ENCODE measurements at regions not wholly inside any gene's neighbourhood (a gene's known extent, or its start where the extent isn't known, plus 50 kb on each side); places are given as distances from the start of the nearest gene placed in this dataset.

DNA sequence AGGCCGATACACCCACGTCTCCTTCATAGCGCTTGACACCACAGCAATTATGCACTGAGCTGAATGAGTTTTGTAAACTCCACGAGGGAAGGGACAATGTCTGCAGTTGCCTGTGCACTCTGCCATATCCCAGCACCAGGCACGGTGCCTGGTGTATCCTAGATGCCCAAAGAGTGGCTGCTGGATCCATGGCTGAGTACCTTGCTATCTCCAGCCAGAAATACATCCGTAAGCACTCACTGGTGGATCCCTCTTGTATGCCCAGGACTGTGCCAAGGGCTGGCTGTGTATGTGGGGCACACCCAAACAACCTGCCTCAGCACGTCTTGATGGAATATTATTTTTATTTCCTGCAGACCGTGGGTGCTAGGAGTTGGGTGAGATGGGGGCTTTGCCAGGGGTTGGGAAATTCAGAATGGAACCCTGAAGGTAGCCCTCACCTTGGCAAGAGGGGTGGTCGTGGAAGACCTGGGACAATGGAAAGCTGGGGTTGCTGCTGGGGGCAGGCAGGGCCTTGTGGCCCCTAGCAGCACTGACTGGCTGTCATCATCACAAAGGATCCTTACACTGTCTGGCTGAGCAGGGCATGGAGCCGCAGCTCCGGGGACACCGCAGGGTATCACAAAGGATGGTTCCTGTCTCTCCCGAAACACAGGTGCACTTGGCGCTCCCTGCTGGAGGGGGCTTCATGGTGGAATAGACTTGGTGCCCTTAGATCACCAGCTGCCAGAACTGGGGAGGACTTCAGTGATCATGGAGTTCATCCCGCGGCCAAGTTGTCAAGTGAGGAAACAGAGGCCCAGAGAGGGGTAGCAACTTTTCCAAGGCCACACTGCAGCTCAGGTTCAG, 131.3 kb downstream of the URI1 start:
- Histone ChIP-seq H3K27me3 (ENCODE audit: insufficient read depth, low read length) (no peaks in the 10 kb centered on the region), H3K9me3 (ENCODE audit: low read depth, low read length) (no peaks in the 10 kb centered on the region), H2AFZ (ENCODE audit: low read length) (no peak overlapping the region), H3K79me2 (ENCODE audit: insufficient read depth, low read length) (no peaks in the 10 kb centered on the region), H3K36me3 (ENCODE audit: insufficient read depth, low read length) (no peaks in the 10 kb centered on the region), H3K4me3 (ENCODE audit: insufficient read depth, low read length) (no peak overlapping the region), H4K20me1 (ENCODE audit: insufficient read depth, low read length) (no peaks in the 10 kb centered on the region), H3K4me1 (ENCODE audit: insufficient read depth, low read length) (no peaks in the 10 kb centered on the region), H3K27ac (ENCODE audit: low read depth, low read length) (no peak overlapping the region), H3K4me2 (ENCODE audit: insufficient read depth, low read length) (no peak overlapping the region)
- DNase-seq (ENCODE audit: insufficient read length, low spot score, missing footprints): peak; percentile 51
- TF ChIP-seq, protein P1, sequence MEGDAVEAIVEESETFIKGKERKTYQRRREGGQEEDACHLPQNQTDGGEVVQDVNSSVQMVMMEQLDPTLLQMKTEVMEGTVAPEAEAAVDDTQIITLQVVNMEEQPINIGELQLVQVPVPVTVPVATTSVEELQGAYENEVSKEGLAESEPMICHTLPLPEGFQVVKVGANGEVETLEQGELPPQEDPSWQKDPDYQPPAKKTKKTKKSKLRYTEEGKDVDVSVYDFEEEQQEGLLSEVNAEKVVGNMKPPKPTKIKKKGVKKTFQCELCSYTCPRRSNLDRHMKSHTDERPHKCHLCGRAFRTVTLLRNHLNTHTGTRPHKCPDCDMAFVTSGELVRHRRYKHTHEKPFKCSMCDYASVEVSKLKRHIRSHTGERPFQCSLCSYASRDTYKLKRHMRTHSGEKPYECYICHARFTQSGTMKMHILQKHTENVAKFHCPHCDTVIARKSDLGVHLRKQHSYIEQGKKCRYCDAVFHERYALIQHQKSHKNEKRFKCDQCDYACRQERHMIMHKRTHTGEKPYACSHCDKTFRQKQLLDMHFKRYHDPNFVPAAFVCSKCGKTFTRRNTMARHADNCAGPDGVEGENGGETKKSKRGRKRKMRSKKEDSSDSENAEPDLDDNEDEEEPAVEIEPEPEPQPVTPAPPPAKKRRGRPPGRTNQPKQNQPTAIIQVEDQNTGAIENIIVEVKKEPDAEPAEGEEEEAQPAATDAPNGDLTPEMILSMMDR (IDR thresholded peaks at IDR 0.05; ENCODE audit: extremely low read depth, low read depth, low read length): no peak

DNA sequence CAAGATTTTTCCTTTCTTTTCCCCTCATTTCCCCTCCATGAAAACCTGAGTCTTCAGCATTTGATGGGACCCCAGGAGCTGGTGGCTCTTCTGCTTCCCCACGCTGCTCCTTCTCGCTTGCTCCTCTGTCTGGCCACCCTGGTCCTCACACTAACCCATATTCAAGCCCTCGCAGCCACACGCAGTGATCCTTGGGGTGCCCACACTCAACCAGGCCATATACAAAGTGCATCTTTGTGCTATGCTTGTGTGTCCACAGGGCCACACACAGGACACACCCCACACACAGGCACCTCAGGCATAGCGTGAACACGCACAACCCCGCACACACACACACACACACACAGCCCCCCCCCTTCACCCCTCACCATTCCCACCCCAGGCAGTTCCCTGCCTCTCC, 132.1 kb downstream of the URI1 start:
- Histone ChIP-seq H3K4me3 (ENCODE audit: insufficient read depth, low read length) (no peak overlapping the region), H3K9me3 (ENCODE audit: low read depth, low read length) (no peaks in the 10 kb centered on the region), H4K20me1 (ENCODE audit: insufficient read depth, low read length) (no peaks in the 10 kb centered on the region), H3K27me3 (ENCODE audit: insufficient read depth, low read length) (no peaks in the 10 kb centered on the region), H2AFZ (ENCODE audit: low read length) (no peak overlapping the region), H3K27ac (ENCODE audit: low read depth, low read length) (no peak overlapping the region), H3K79me2 (ENCODE audit: insufficient read depth, low read length) (no peaks in the 10 kb centered on the region), H3K36me3 (ENCODE audit: insufficient read depth, low read length) (no peaks in the 10 kb centered on the region), H3K4me1 (ENCODE audit: insufficient read depth, low read length) (no peaks in the 10 kb centered on the region), H3K4me2 (ENCODE audit: insufficient read depth, low read length) (no peak overlapping the region)
- DNase-seq (ENCODE audit: insufficient read length, low spot score, missing footprints): peak; percentile 66
- TF ChIP-seq, protein P1 (IDR thresholded peaks at IDR 0.05; ENCODE audit: extremely low read depth, low read depth, low read length): no peak

DNA sequence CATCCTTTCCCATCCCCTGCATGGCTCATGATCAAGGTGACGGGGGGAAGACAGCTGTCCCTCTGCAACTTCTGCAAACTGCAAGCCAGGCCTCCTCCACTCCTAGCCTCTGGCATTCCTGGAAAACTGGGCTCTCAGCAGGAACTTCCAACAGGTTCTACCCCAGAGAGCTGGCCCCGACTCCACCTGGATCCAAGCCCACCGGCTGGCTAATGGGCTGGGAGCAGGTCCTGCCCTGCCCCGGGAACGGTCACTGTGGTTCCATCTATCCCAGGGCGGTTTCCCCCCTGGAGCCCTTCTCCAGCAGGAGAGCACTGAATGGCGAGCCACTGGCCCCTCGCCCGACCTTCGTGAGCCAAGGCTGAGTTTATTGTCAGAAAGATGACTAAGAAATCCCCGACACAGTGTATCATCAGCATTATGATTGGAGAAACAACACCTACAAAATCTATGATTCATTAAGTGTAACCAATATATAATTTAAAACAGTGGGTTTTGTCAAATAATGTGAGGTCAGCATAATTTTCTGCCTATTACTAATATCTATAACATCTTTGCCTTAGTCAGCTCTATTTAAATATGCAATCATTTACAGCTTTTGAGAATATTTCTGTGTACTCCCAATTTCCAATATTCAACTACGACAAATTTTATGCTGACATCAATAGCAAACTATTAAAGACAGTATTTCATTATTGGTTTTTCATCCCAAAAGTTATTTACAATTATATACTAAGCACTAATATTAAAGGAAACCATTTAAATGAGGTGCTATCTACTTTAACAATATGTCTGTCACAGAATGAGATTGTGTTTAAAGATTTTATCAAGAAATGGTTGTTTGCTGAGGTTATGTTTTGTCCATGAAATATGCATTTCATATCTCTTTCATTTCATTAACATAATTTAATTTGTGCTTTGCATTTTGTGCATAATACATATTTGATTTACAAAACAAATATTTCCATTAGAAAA, 133.0 kb downstream of the URI1 start:
- Histone ChIP-seq H4K20me1 (ENCODE audit: insufficient read depth, low read length) (no peaks in the 10 kb centered on the region), H3K27ac (ENCODE audit: low read depth, low read length) (no peak overlapping the region), H3K9me3 (ENCODE audit: low read depth, low read length) (no peaks in the 10 kb centered on the region), H3K4me1 (ENCODE audit: insufficient read depth, low read length) (no peaks in the 10 kb centered on the region), H3K4me2 (ENCODE audit: insufficient read depth, low read length) (no peak overlapping the region), H3K79me2 (ENCODE audit: insufficient read depth, low read length) (no peaks in the 10 kb centered on the region), H3K27me3 (ENCODE audit: insufficient read depth, low read length) (no peaks in the 10 kb centered on the region), H2AFZ (ENCODE audit: low read length) (no peak overlapping the region), H3K36me3 (ENCODE audit: insufficient read depth, low read length) (no peaks in the 10 kb centered on the region), H3K4me3 (ENCODE audit: insufficient read depth, low read length) (no peak overlapping the region)
- peak; percentile 57 for DNase-seq (ENCODE audit: insufficient read length, low spot score, missing footprints)
- TF ChIP-seq, protein P1 (IDR thresholded peaks at IDR 0.05; ENCODE audit: extremely low read depth, low read depth, low read length): no peak
